NCI-H748 (cell line): ENCODE measurements at regions not wholly inside any gene's neighbourhood (a gene's known extent, or its start where the extent isn't known, plus 50 kb on each side); places are given as distances from the start of the nearest gene placed in this dataset.

Experiments
- DNase-seq: peaks from one replicate; lab custom pipeline; 2025; ENCODE audit not compliant: unreplicated experiment; lab: John Stamatoyannopoulos, UW

DNA sequence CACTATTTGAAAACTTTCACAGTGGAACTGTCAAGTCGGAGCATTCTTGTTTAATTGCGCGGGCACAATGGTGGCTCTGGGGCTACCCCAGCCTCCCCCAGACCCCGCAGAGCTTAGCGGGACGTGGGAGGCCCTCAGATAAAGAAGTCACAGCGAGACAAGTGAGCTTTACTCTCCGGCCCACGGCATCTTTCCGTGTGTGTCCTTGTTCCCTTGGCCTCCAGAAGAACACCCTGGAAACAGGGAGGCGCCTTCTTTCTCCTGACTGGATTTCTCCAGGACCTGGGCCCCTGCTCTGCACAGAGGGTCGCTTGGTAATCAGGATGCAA is 382.8 kb downstream of the RRAGC start:
- DNase-seq = no peak

GRCh38 chr1:38476111-38476849 is 383.3 kb downstream of the RRAGC start:
- peak; percentile 19 for DNase-seq

- no peak for DNase-seq
Measured at GRCh38 chr1:38475624-38476005, 384.0 kb downstream of the RRAGC start.

DNA sequence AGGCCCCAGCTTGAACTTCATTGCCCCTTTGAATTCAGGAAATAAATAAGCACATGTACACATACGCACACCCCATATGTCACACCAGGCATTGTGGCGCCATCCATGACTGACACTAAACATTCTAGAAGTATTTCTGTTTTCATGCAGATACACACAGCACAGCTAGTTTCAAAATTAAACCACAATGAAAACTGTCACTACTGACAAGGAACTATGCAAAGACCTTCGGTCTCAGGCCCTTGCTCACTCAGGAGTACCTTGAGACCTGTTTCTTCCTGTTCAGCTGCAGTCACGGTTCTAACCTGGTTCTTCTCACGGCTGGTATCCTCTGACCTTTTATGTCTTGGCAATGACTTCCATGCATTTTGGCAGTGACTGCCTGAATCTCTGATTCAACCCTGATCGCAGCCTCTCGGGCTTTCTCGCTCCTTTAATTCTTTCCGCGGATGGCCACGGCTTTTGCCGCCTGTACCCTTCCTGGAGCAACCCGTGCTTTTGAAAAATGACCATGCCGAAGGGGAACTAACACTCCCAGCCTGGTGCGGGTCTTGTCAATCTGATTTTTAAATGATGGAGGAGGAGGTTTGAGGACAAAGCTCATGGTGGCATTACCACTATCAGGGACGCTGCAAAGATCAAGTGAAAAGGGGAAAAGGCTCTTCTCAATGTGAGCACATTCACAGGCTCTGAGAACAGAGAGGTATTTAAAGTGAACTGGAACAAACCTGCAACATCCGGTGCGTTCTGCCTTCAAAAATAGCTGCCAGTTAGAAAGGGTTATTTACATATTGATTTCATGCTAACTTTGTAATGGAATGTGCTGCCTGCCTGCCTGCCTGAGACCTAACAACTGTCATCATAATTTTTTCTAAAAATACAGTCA is 384.6 kb downstream of the RRAGC start:
- no peak for DNase-seq

DNA sequence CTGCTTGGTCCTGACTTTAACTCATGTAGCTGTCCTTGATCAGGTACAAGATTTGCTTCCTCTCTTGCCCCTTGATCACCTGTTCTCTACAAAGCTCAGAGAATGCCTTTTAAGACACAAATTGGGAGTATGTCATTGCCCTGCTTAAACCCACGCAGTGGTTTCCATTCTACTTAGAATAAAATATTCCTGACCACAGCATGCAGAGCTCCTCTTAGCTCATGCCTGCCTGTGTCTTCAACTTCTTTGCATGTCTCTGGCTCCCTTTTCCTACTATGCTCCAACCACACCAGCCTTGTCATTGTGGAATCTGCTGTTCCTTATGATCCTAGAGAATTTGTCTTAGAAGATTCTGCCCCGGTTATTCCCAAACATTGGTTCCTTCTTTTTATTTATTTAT is 393.1 kb downstream of the RRAGC start:
- DNase-seq = no peak

- no peak for DNase-seq
Measured at GRCh38 chr1:38465460-38465859, 394.1 kb downstream of the RRAGC start.

DNA sequence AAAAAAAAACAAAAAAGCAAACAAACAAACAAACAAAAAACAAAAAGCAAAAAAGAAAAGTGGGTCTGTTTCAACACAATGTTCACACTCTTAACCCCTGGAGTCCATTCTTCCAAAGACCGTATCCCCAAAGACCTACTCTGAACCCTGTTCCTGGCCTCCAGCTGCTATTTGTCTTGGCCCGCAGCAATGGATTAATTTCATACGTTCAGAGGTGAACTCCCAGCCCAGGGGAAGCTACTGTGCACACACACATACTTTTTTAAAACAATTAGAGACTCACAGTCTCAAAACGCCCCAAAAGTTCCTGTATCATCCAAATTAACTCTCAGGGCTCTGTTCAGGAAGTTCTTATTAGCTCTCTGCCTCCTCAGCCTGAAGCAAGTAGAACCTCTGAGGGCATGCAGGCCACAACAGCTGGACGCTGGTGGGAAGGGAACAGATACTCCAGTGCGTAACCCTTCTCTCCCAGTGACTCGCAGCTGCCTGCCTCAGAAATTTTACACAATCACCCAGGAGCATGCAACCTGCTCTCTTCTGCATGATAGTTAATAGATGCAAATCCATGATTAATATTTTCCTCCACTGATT is 395.4 kb downstream of the RRAGC start:
- DNase-seq = no peak

DNA sequence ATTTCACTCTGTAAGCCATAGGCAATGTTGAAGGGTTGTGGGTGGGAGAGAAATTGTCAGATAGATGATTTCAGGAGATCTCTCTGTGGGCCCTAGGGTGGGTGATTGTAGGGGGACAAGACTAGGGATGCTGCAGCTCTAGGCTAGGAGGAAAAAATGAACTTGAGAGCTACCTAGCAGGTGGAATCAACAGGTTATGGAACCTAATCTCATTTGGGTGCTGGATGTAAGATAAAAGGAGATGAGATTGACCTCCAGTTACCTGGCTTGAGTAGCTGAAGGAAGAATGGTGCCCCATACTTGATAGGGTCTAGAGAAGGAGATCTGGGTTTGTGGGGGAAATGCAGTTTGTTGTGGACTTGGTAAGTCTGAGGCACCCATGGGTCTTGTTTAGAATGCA is 396.5 kb downstream of the RRAGC start:
- no peak for DNase-seq

DNA sequence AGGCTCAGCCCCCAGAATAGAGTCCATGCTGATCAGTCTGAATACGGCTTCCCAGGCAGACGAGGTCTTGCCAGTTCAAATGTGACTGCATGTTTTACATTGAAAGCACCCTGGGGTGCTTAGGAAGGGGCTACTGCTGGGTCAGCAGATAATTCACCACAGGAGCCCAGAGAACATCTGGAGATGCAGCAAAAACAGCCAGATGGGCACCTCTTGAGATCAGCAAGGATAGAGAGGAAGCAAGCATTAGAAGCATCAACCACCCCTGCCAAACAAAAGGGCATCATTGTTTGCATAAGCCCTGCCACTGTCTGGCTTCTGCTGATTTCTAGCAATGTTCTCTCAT is 403.1 kb downstream of the RRAGC start:
- DNase-seq = peak; percentile 3

DNA sequence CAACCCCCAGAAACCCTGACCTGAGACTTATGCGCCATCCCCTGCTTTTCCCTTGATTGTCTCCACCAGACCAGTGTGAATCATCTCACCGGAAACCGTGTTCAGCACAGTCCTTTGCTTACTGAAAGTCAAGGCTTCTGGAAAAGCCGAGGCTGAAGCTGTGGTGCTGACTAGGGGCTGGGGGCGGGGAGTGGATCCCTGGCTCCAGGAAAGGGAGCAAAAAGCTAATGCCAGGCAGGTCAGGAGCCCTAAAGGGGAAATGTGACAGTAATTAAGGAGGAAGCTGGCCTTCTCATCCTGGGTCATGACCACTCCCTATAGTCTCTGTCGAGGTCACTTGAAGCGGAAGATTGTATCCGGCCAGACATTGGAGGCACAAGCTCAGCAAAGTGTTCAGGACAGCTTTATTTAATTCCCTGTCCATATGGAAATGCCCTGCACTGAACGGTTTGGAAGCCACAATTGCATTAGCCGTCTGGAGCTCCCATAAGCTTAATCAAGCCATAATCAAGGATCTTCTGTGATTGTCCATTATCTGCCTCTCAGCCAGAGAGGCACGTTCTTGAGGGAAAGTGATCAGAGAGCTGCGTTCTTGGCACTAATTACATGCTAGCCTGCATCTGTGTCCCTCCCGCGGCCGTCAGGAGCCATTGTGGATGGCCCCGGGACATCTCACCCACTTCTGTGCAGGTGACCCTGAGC is 403.6 kb downstream of the RRAGC start:
- no peak for DNase-seq

DNA sequence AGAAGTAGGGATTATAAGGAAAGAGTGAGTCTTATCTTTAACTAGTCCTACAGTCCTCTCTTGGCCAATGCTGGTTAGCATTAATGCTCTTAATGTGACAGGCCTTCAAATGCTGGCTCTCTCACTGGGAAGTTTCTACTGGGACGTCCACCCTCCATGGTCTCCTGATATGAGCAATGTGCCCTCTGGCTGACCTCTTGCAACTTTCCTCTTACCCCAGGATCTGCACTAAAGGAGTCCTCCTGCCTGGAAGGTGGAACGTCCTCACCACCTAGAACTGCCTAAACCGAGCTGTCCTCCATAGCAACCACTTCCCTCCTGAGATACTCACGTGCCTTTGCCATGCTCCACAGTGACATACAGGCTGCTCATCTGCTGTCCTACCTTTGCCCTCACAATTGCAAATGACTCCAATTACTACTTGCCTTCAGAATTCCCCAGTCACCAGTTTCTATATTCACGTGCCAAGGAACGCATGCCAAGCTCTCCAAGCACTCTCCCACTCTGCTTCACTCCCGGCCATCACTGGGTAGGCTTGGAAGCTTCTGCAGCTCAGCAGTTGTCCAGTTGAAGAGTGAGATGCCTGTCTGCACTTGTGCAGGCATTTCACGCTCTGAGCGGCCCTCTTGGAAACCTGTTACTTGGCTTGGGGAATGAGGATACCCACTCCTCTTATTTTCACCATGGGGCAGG is 404.7 kb downstream of the RRAGC start:
- DNase-seq = no peak

DNA sequence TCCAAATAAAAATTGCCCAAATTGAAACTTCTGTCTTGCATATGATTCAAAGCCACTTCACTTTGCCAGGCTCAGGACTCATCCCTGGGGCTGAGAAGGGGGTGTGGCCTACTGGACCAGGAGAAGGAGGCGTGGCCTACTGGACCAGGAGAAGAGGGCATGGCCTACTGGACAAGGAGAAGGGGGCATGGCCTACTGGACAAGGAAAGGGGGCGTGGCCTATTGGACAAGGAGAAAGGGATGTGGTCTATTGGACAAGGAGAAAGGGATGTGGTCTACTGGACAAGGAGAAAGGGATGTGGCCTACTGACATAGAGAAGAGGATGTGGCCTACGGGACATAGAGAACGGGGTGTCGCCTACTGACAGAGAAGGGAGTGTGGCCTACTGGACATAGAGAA is 405.3 kb downstream of the RRAGC start:
- no peak for DNase-seq

DNA sequence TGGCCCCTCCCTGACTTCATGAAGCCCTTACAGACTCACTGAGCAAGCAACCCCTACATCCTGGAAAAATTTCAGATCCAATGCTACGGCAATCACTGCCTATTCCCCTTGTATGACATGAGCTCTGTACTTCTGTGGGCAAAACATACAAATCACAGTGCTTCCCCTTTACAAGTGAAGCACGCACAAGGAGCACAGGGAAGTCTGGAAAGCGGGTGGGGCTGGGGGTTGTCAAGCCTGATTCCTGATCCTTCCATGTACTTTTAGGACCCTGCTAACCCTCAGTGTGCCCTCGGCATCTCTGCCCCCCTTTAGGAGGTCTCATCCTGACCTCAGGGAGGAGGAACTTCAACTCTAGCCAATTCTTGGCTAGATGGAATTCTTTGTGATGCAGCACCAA is 405.7 kb upstream of the POU3F1 start:
- DNase-seq = no peak

GRCh38 chr1:38451541-38451993 is 405.0 kb upstream of the POU3F1 start:
- DNase-seq = no peak

DNA sequence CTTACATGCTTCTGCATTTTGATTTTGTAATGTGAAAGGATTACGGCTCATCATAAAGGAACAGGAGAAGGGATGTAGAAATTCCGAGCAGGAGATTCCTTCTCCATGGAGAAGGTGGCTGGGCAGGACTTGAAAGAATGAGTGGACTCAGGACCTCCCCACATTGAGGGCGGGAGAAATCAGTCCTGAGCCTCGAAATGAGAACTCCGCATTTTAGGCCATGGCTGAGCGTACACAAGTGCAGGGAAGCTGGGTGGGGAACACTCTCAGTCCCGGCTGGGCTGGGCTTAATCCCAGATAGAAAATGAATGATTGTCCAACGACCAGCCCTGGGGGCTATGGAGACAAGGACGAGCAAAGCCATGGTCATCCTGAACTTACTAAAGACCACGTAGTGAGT is 402.3 kb upstream of the POU3F1 start:
- DNase-seq = no peak

GRCh38 chr1:38446936-38447335 is 400.3 kb upstream of the POU3F1 start:
- DNase-seq = no peak

DNA sequence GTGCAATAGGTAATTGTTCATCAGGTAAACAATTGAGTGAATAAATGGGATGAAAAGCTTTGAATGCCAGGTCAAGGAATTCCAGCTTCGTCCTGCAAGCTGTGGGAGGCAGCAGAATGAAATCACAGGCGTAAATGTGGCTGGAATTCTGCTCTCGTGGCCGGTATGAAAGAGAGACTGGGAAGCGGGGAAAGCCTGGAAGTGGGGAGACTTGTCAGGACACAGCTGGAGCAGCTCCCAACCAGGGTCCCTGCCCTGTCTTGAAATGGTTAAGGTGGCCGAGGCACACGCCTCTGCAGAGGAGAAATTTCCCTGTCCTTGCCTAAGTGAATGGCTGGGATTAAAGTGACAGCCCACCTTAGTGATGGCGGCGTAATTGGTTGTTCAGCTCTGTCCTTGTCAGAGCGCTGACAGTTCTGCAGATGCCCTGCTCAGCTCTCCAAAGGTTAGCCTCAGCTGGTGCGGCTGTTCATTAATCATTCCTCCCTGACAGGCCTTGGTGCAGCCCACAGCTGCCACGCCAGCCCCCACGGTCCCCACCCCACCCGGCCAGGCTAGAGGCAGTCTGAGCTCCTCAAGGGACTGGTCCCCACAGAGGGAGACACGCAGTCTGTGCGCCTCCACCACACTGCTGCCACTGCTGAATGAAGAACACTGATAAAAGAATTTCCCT is 398.3 kb upstream of the POU3F1 start:
- DNase-seq = peak; percentile 3

DNA sequence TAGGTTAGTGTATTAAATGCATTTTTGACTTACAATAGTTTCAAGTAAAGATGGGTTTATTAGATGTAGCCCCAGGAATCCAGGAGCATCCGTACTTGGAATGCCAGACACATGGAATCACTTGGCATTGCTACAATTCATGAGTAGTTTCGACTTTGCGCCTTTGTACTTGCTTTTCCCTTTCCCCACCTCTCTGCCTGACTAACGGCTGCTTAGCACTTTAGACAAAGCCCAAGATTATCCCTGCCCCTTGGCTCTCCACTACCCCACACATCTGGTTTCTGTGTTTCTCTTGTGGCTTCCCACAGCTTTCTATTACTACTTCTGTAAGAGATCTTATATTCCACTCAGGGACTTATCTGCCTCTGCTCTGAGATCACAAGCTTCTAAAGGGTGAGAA is 397.7 kb upstream of the POU3F1 start:
- DNase-seq = no peak

DNA sequence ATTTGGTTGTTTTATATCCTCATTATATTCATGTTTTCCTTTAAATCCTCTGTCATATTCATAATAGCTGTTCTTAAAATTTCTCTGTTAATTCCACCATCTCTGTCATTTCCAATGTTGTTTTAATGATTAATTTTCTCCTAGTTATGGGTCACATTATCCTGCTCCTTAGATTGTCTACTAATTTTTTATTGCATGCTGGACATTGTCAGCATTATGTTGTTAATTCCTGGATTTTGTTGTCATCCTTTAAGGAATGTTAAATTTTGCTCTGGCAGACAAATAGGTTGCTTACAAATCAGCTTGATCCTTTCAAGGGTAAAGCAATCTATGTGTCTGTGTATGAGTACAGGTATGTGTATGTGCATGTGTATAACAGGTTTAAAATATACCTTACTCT is 393.8 kb upstream of the POU3F1 start:
- no peak for DNase-seq

GRCh38 chr1:38436749-38437148 is 390.2 kb upstream of the POU3F1 start:
- DNase-seq = no peak
